NT2/D1 (cell line): ENCODE measurements at regions not wholly inside any gene's neighbourhood (a gene's known extent, or its start where the extent isn't known, plus 50 kb on each side); places are given as distances from the start of the nearest gene placed in this dataset.

Experiments
- SUZ12 ChIP-seq: IDR thresholded peaks from 2 replicates; pipeline ENCODE4 v1.6.1; 2011; ENCODE audit not compliant: insufficient read length, insufficient read depth; ENCODE audit errors: extremely low read depth
- YY1 ChIP-seq: IDR thresholded peaks from 2 replicates; pipeline ENCODE4 v1.6.1; 2011; ENCODE audit not compliant: insufficient read length, insufficient read depth

GRCh38 chr5:38795986-38796741 is 49.6 kb upstream of the OSMR start:
- TF ChIP-seq YY1 (no peak), SUZ12 (no peak)
